Inferior parietal cortex (tissue), 1 donor: ENCODE measurements at regions not wholly inside any gene's neighbourhood (a gene's known extent, or its start where the extent isn't known, plus 50 kb on each side); places are given as distances from the start of the nearest gene placed in this dataset.
A peak's percentile ranks its signal among the peaks of the same experiment; 100 is the strongest.

Experiments
- DNase-seq: peaks from one replicate; pipeline ENCODE4 v3.0.0-alpha.2; 2016; ENCODE audit errors: extremely low spot score

DNA sequence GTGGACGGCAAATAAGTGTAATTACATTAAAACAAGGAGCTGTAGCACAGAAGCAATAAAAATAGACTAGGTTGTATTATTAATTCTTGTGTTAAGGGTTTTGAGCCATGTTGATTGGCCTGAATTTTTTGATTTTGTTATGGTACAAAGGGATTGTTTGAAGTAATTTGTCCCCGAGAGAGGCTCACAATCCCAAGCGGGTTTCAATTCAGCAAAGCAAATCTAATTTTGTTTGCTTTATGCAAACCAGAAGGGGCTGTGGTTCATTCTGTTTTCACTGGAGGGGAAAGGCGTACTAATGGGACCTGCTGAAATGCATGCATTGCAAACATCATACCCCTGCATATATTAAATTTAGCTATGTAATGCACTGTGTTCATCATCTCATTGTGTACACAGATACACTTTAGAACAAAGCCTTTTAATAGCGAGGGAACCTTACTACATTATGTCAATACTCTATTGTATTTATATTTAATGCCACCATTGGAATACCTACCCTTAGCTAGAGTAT, 379.5 kb upstream of the POU3F2 start:
- no peak for DNase-seq

- peak; percentile 80 for DNase-seq
Observed at GRCh38 chr6:98458708-98459107, 375.7 kb upstream of the POU3F2 start.

GRCh38 chr6:98463038-98464000, 371.1 kb upstream of the POU3F2 start:
- DNase-seq = no peak

DNA sequence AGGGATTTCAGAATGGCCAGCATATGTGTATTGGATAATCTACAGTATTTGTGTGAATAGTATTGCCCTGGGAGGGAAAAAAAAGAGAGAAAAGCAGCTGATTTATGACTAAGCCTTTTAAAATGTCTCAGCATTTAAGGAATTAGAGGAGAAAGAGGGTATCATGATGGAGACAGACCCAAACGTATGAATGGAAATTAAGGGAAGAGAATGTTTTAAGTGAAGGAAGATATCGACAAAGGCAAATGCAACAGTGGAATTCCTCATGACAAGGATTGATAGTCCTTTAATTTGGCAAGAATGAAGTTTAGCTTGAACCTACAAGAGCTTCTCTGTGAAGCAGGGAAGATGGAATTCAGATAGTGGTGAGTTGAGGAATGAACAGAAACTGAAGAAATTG, 367.3 kb upstream of the POU3F2 start:
- DNase-seq = no peak

GRCh38 chr6:98467902-98468301, 366.5 kb upstream of the POU3F2 start:
- no peak for DNase-seq

DNA sequence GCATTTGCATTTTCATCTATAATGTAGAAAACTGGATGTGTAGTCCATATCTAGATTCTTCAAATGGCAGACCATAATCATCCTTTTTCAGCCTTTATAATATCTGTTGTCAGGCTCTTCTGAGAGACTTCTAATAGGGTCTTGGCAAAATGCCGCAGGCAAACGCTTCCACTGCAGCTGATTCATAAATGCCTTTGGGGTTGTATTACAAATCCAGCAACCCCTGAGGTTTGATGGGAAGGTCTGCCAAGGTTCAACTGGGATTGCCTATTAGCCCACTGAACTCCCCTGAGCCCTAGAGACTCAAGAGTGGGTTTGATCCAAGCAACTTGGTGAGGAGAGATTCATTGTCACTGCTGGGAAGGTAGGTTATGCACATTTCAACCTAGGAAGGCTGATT, 365.2 kb upstream of the POU3F2 start:
- DNase-seq = no peak

- no peak for DNase-seq
Observed at GRCh38 chr6:98470821-98471220, 363.6 kb upstream of the POU3F2 start.

- no peak for DNase-seq
Observed at GRCh38 chr6:98471444-98471843, 362.9 kb upstream of the POU3F2 start.

GRCh38 chr6:98477231-98477630, 357.1 kb upstream of the POU3F2 start:
- no peak for DNase-seq

- peak; percentile 25 for DNase-seq
Observed at GRCh38 chr6:98484696-98485095, 349.7 kb upstream of the POU3F2 start.

DNA sequence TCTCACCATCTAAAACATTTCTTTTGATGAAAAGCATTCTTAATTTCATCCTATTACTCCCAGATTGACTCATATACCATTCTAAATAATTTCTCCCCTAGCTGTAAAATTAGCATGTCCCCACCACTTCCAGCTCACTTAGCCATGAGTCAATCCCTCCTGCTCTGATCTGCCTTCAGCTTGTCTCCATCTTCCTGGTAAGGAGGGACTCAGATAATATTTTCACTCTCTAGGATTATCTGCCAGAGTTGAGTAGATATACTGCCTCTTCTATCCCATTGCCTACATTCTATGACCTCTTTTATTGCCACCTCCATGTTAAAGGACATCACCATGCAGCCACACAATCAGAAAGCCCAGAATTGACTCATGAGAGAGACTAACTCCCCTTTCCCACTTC, 348.8 kb upstream of the POU3F2 start:
- DNase-seq = no peak

DNA sequence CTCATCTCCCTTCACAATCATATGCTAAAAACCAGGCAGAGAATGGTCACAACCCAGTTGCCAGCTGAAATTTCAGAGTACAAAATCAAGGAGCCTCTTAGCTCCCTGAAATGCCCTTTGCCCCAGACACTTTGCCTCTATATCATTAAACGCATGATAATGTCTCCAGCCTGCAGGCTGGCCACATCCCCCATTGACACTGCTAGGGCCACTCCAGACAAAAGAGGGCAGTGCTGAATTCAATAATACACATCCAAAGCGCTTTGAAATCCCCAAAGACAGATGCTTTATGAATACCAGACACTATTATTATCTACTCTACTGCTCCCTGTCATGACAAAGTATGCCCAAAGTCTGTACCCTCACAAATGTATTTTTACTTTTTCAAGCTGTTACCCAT, 348.3 kb upstream of the POU3F2 start:
- no peak for DNase-seq

GRCh38 chr6:98487612-98488011, 346.8 kb upstream of the POU3F2 start:
- DNase-seq = no peak

DNA sequence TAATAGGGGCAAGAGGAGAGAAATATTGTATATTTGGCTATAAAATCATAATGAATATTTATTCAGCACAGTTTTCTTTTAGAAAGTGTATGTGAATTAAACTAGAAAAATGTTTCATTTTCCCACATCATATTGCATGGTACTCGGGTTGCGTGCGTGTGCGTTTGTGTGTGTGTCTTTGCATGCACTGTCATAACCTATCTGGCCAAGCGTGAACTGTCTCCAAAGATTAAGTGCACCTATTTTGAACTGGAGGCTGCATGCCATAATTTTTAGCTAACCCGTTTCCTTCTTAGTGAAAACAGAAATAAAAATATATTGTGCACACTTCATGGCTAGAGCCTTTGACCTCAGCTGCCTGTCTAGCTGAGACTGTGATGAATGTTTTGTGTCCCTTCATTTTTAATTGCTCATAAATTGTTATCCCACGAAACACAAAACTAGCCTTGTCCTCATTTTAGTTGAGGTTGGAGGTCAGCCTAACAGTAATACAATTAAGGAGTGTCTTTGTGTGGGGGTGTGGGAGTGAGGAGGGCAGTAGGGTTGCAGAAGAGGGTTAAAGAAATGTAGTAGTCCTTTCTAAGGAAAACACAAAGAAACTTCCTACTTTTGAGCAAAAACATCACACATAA, 336.1 kb upstream of the POU3F2 start:
- DNase-seq = no peak

DNA sequence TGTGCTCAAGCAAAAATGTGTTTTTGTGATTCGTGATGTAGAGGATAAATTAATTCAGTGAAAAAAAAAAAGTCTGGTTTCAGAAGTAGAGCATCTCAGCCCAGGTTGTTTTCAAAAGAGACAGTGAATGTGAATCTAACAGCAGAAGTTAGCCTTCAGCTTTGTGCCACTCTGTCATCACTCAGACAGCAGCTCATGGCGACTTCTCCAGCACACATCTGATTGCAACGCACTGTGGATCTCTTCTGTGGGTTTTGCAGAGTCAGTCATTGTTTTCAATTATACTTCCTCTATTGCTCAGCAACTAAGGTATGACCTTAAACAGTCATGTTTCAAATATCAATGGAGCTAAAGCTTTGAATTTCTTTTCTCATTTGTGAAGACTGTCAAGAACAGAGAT, 335.5 kb upstream of the POU3F2 start:
- DNase-seq = no peak

GRCh38 chr6:98514073-98514720, 320.2 kb upstream of the POU3F2 start:
- peak; percentile 32 for DNase-seq

- DNase-seq = no peak
Observed at GRCh38 chr6:98514796-98515195, 319.6 kb upstream of the POU3F2 start.

- DNase-seq = no peak
Observed at GRCh38 chr6:98516206-98516605, 318.2 kb upstream of the POU3F2 start.

DNA sequence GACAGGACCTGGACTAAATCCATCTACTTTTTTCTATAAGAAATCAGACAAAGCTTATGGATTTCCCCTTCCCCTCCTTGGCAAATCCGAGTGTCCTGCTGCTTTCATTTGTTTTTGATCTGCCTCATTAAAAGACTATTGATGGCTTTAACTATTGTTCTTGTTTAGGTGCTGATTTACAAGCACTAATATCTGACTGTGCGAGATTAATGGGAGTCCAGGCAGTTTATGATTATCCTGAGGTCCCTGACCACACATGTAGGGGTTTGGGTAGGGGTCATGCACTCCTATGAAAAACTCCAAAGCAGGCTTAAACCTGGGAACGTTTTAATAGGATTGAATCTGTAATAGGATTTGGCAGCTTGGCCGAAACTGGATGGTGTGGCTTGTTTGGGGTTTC, 317.5 kb upstream of the POU3F2 start:
- DNase-seq = no peak

- no peak for DNase-seq
Observed at GRCh38 chr6:98525860-98526259, 308.5 kb upstream of the POU3F2 start.

- DNase-seq = no peak
Observed at GRCh38 chr6:98526465-98526864, 307.9 kb upstream of the POU3F2 start.

DNA sequence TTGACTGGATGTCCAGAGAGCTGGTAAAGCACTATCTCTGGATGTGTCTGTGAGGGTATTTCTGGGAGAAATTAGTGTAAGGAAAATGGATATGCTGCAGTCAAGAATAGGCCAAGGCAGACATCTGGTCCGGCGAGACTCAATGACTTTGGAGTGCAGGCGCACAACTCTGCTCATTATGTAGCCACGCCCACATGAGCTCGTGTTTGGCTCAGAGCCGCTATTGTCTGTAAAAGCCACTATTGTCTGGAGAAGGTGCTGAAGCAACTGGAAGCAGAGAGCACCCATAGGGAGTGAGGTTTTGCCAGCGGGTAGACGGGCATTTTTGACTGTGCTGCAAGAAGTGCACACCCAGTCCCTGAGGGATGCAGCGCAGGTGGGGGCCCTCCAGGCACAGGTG, 305.0 kb upstream of the POU3F2 start:
- peak; percentile 69 for DNase-seq
